SK-N-DZ (cell line): ENCODE measurements at regions not wholly inside any gene's neighbourhood (a gene's known extent, or its start where the extent isn't known, plus 50 kb on each side); places are given as distances from the start of the nearest gene placed in this dataset.

Experiments
- DNase-seq: peaks from one replicate; pipeline ENCODE4 v3.0.0-alpha.2; 2015; ENCODE audit warnings: low spot score

- no peak for DNase-seq
Observed at GRCh38 chr18:45168866-45169600, 446.2 kb upstream of the SLC14A2 start.

- DNase-seq, result no peak
Observed at GRCh38 chr18:45169610-45170009, 445.7 kb upstream of the SLC14A2 start.

GRCh38 chr18:45171679-45172191 lies 443.5 kb upstream of the SLC14A2 start:
- DNase-seq, result no peak

- no peak for DNase-seq
Observed at GRCh38 chr18:45173327-45173726, 441.9 kb upstream of the SLC14A2 start.

- DNase-seq, result no peak
Observed at GRCh38 chr18:45173799-45174519, 441.3 kb upstream of the SLC14A2 start.

- no peak for DNase-seq
Observed at GRCh38 chr18:45174629-45175136, 440.6 kb upstream of the SLC14A2 start.

- no peak for DNase-seq
Observed at GRCh38 chr18:45175511-45175910, 439.8 kb upstream of the SLC14A2 start.

- DNase-seq, result no peak
Observed at GRCh38 chr18:45186832-45187231, 428.4 kb upstream of the SLC14A2 start.

- no peak for DNase-seq
Observed at GRCh38 chr18:45191795-45192194, 423.5 kb upstream of the SLC14A2 start.

- no peak for DNase-seq
Observed at GRCh38 chr18:45197526-45197970, 417.7 kb upstream of the SLC14A2 start.

GRCh38 chr18:45198526-45198925 lies 416.8 kb upstream of the SLC14A2 start:
- DNase-seq, result no peak

GRCh38 chr18:45201029-45201428 lies 414.2 kb upstream of the SLC14A2 start:
- DNase-seq, result no peak

GRCh38 chr18:45201489-45201888 lies 413.8 kb upstream of the SLC14A2 start:
- no peak for DNase-seq

- DNase-seq, result no peak
Observed at GRCh38 chr18:45202061-45202460, 413.2 kb upstream of the SLC14A2 start.

- no peak for DNase-seq
Observed at GRCh38 chr18:45203677-45204076, 411.6 kb upstream of the SLC14A2 start.

- no peak for DNase-seq
Observed at GRCh38 chr18:45207328-45207727, 407.9 kb upstream of the SLC14A2 start.

- no peak for DNase-seq
Observed at GRCh38 chr18:45208164-45208563, 407.1 kb upstream of the SLC14A2 start.

- peak; percentile 68 for DNase-seq
Observed at GRCh38 chr18:45212181-45213039, 402.9 kb upstream of the SLC14A2 start.

GRCh38 chr18:45213040-45213333 lies 402.3 kb upstream of the SLC14A2 start:
- no peak for DNase-seq

GRCh38 chr18:45218436-45218835 lies 396.8 kb upstream of the SLC14A2 start:
- DNase-seq, result no peak

- DNase-seq, result no peak
Observed at GRCh38 chr18:45221363-45221762, 393.9 kb upstream of the SLC14A2 start.

GRCh38 chr18:45222180-45222579 lies 393.1 kb upstream of the SLC14A2 start:
- no peak for DNase-seq
